Naive thymus-derived CD8-positive, alpha-beta T cell (primary cell): ENCODE measurements at regions not wholly inside any gene's neighbourhood (a gene's known extent, or its start where the extent isn't known, plus 50 kb on each side); places are given as distances from the start of the nearest gene placed in this dataset.
"Not testable (repeated sequence)": the region's sequence is repeated elsewhere in the genome, so short reads cannot be mapped to it uniquely, and the experiment has no call there.

Source experiments
- ATAC-seq, 2 donors: fragments of 150-1000 bp; cut with Tn5 transposase in 1 of 2; sonication (Bioruptor Pico), chemical (Tn5 transposase) in 1 of 2; 1 replicate in 1 of 2; 2 replicates in 1 of 2; pipeline ENCODE4 v1.10.0; 2021; ENCODE audit warnings: mild to moderate bottlenecking in 2 of 2, moderate library complexity in 2 of 2
- POLR2A ChIA-PET: fragments of 350-600 bp; sonication (Branson Sonifier 250); formaldehyde crosslinking; loops from one replicate; lab custom pipeline; 2021; ENCODE audit warnings: antibody characterized with exemption; lab: Charles Lee
- DNase-seq, 10 donors: peaks; one replicate each; pipeline versions ENCODE4 v3.0.0 to v3.0.0-alpha.2; 2020 to 2022
- H3K27ac Mint-ChIP-seq, 10 donors: one replicate each; pipeline ENCODE4 v1.8.0; 2020 to 2022; ENCODE audit warnings: mild to moderate bottlenecking in 10 of 10, mixed read lengths in 10 of 10, moderate library complexity in 4 of 10, inconsistent platforms in 1 of 10
- H3K27me3 Mint-ChIP-seq, 5 donors: one replicate each; pipeline ENCODE4 v1.8.0; 2021 to 2022; ENCODE audit warnings: mixed read lengths in 5 of 5
- H3K36me3 Mint-ChIP-seq, 3 donors: one replicate each; pipeline ENCODE4 v1.8.0; 2020 to 2022; ENCODE audit warnings: mixed read lengths in 3 of 3, mild to moderate bottlenecking in 2 of 3, inconsistent platforms in 1 of 3
- H3K4me1 Mint-ChIP-seq, 4 donors: one replicate each; pipeline ENCODE4 v1.8.0; 2021 to 2022; ENCODE audit warnings: mixed read lengths in 4 of 4
- H3K4me3 Mint-ChIP-seq, 10 donors: one replicate each; pipeline ENCODE4 v1.8.0; 2020 to 2022; ENCODE audit warnings: mild to moderate bottlenecking in 10 of 10, mixed read lengths in 10 of 10, moderate library complexity in 6 of 10, inconsistent platforms in 1 of 10
- H3K9me3 Mint-ChIP-seq, 9 donors: one replicate each; pipeline ENCODE4 v1.8.0; 2020 to 2022; ENCODE audit warnings: mixed read lengths in 9 of 9, mild to moderate bottlenecking in 3 of 9, inconsistent platforms in 1 of 9, moderate library complexity in 1 of 9

GRCh38 chr1:243963571-243963970, 87.5 kb upstream of the ZBTB18 start:
- H3K9me3 Mint-ChIP-seq, result no peaks in the 10 kb centered on the region
- H3K4me1 Mint-ChIP-seq, result no peaks in the 10 kb centered on the region
- no peak for ATAC-seq
- no peak for DNase-seq
- H3K4me3 Mint-ChIP-seq, result no peak overlapping the region
- POLR2A ChIA-PET, result no interaction called here
- H3K36me3 Mint-ChIP-seq, result no peaks in the 10 kb centered on the region
- H3K27me3 Mint-ChIP-seq, result peaks cover 0 to 11% (median 5%) of the 10 kb centered on the region in 5 donors
- H3K27ac Mint-ChIP-seq, result no peak overlapping the region

GRCh38 chr1:243962541-243962940, 88.5 kb upstream of the ZBTB18 start:
- no peaks in the 10 kb centered on the region for H3K9me3 Mint-ChIP-seq

GRCh38 chr1:243959998-243960397, 91.1 kb upstream of the ZBTB18 start:
- Mint-ChIP-seq H3K4me1 (no peaks in the 10 kb centered on the region), H3K36me3 (no peaks in the 10 kb centered on the region), H3K27ac (no peak overlapping the region)

More at GRCh38 chr1:243962541-243962940, 88.5 kb upstream of the ZBTB18 start:
- Mint-ChIP-seq H3K27me3 (peaks cover 3 to 19% (median 8%) of the 10 kb centered on the region in 5 donors), H3K36me3 (no peaks in the 10 kb centered on the region), H3K27ac (no peak overlapping the region), H3K4me1 (no peaks in the 10 kb centered on the region), H3K4me3 (no peak overlapping the region)
- POLR2A ChIA-PET, result no interaction called here
- ATAC-seq, result no peak
- DNase-seq, result no peak

GRCh38 chr1:243957141-243957540, 93.9 kb upstream of the ZBTB18 start:
- POLR2A ChIA-PET, result interaction anchor here (0.7 kb wide), 1 partner anchor 237 kb away, joined by 4 read pairs; no protein-coding TSS in a partner anchor
- H3K4me1 Mint-ChIP-seq, result no peaks in the 10 kb centered on the region
- H3K36me3 Mint-ChIP-seq, result no peaks in the 10 kb centered on the region
- no peak for DNase-seq
- no peak overlapping the region for H3K27ac Mint-ChIP-seq
- no peak overlapping the region for H3K4me3 Mint-ChIP-seq
- ATAC-seq, result no peak
- no peaks in the 10 kb centered on the region for H3K9me3 Mint-ChIP-seq
- H3K27me3 Mint-ChIP-seq, result peaks cover 3 to 25% (median 6%) of the 10 kb centered on the region in 5 donors

More at GRCh38 chr1:243959998-243960397, 91.1 kb upstream of the ZBTB18 start:
- DNase-seq (no peak), ATAC-seq (no peak)
- H3K9me3 Mint-ChIP-seq, result no peaks in the 10 kb centered on the region
- POLR2A ChIA-PET, result no interaction called here
- H3K27me3 Mint-ChIP-seq, result peaks cover 3 to 25% (median 6%) of the 10 kb centered on the region in 5 donors
- no peak overlapping the region for H3K4me3 Mint-ChIP-seq

GRCh38 chr1:243956450-243956849, 94.6 kb upstream of the ZBTB18 start:
- no peak overlapping the region for H3K27ac Mint-ChIP-seq
- DNase-seq (no peak), ATAC-seq (no peak)
- no peaks in the 10 kb centered on the region for H3K36me3 Mint-ChIP-seq
- POLR2A ChIA-PET, result no interaction called here
- no peaks in the 10 kb centered on the region for H3K4me1 Mint-ChIP-seq
- no peak overlapping the region for H3K4me3 Mint-ChIP-seq
- no peaks in the 10 kb centered on the region for H3K9me3 Mint-ChIP-seq
- peaks cover 3 to 25% (median 6%) of the 10 kb centered on the region in 5 donors for H3K27me3 Mint-ChIP-seq

GRCh38 chr1:243951207-243951606, 99.9 kb upstream of the ZBTB18 start:
- H3K9me3 Mint-ChIP-seq, H3K27ac Mint-ChIP-seq, H3K36me3 Mint-ChIP-seq, H3K4me1 Mint-ChIP-seq, H3K27me3 Mint-ChIP-seq, POLR2A ChIA-PET, DNase-seq, ATAC-seq, H3K4me3 Mint-ChIP-seq: not testable (repeated sequence)

- no peak overlapping the region for H3K4me3 Mint-ChIP-seq
- H3K9me3 Mint-ChIP-seq, result no peaks in the 10 kb centered on the region
- no peak overlapping the region for H3K27ac Mint-ChIP-seq
- peaks cover 0 to 2% (median 0%) of the 10 kb centered on the region in 5 donors for H3K27me3 Mint-ChIP-seq
- DNase-seq (no peak), ATAC-seq (no peak)
- H3K4me1 Mint-ChIP-seq, result no peaks in the 10 kb centered on the region
- POLR2A ChIA-PET, result no interaction called here
- H3K36me3 Mint-ChIP-seq, result no peaks in the 10 kb centered on the region
These were observed 100.1 kb upstream of the AKT3 start for GRCh38 chr1:243950166-243950565.

- Mint-ChIP-seq H3K4me3 (no peak overlapping the region), H3K36me3 (no peaks in the 10 kb centered on the region)
- POLR2A ChIA-PET, result no interaction called here
These were observed 96.9 kb upstream of the AKT3 start for GRCh38 chr1:243946946-243947345.

GRCh38 chr1:243946253-243946652, 96.2 kb upstream of the AKT3 start:
- no peak for DNase-seq
- no peak for ATAC-seq
- POLR2A ChIA-PET, result no interaction called here
- Mint-ChIP-seq H3K4me3 (no peak overlapping the region), H3K4me1 (no peaks in the 10 kb centered on the region), H3K36me3 (no peaks in the 10 kb centered on the region), H3K27me3 (peaks cover 0 to 5% (median 3%) of the 10 kb centered on the region in 5 donors), H3K27ac (peak overlapping the region in 2 of 10 donors; percentile 57 to 64), H3K9me3 (no peaks in the 10 kb centered on the region)

More at GRCh38 chr1:243946946-243947345, 96.9 kb upstream of the AKT3 start:
- Mint-ChIP-seq H3K9me3 (no peaks in the 10 kb centered on the region), H3K27me3 (peaks cover 0 to 5% (median 0%) of the 10 kb centered on the region in 5 donors), H3K4me1 (no peaks in the 10 kb centered on the region), H3K27ac (no peak overlapping the region)
- ATAC-seq (peak; percentile 71 to 76), DNase-seq (peak in 8 of 10 donors; percentile 14 to 44 (median 29))

GRCh38 chr1:243945727-243946126, 95.7 kb upstream of the AKT3 start:
- DNase-seq, result no peak
- H3K4me3 Mint-ChIP-seq, result no peak overlapping the region
- H3K27me3 Mint-ChIP-seq, result peaks cover 0 to 5% (median 3%) of the 10 kb centered on the region in 5 donors
- POLR2A ChIA-PET, result no interaction called here
- no peak overlapping the region for H3K27ac Mint-ChIP-seq
- no peaks in the 10 kb centered on the region for H3K9me3 Mint-ChIP-seq
- H3K36me3 Mint-ChIP-seq, result no peaks in the 10 kb centered on the region
- no peak for ATAC-seq
- H3K4me1 Mint-ChIP-seq, result no peaks in the 10 kb centered on the region

- POLR2A ChIA-PET, result no interaction called here
- H3K27ac Mint-ChIP-seq, result no peak overlapping the region
- DNase-seq (no peak), ATAC-seq (no peak)
- H3K4me3 Mint-ChIP-seq, result no peak overlapping the region
- H3K9me3 Mint-ChIP-seq, result no peaks in the 10 kb centered on the region
- no peaks in the 10 kb centered on the region for H3K4me1 Mint-ChIP-seq
- H3K27me3 Mint-ChIP-seq, result peaks cover 0 to 5% (median 3%) of the 10 kb centered on the region in 5 donors
- H3K36me3 Mint-ChIP-seq, result no peaks in the 10 kb centered on the region
These were observed 94.6 kb upstream of the AKT3 start for GRCh38 chr1:243944429-243945160.

GRCh38 chr1:243943671-243944428, 93.8 kb upstream of the AKT3 start:
- Mint-ChIP-seq H3K36me3 (no peaks in the 10 kb centered on the region), H3K27me3 (peaks cover 0 to 8% (median 5%) of the 10 kb centered on the region in 5 donors), H3K27ac (no peak overlapping the region), H3K9me3 (no peaks in the 10 kb centered on the region), H3K4me1 (no peaks in the 10 kb centered on the region), H3K4me3 (no peak overlapping the region)
- POLR2A ChIA-PET, result no interaction called here
- DNase-seq (no peak), ATAC-seq (no peak)
